Endothelial cell of umbilical vein (primary cell): ENCODE measurements at regions not wholly inside any gene's neighbourhood (a gene's known extent, or its start where the extent isn't known, plus 50 kb on each side); places are given as distances from the start of the nearest gene placed in this dataset.

ENCODE experiments used
- BruUV-seq: library from RNA; stranded (reverse); fragments of 400-500 nt; replicated peaks from 2 replicates; lab custom pipeline; 2021; lab: Mats Ljungman, UMichigan
- CTCF ChIA-PET: fragments of 300-600, 350-600 bp; sonication (Branson Sonifier 250); formaldehyde crosslinking; loops from one replicate; lab custom pipeline; 2021; ENCODE audit warnings: antibody characterized with exemption, inconsistent platforms; lab: Charles Lee
- POLR2A ChIA-PET: fragments of 300-600, 350-600 bp; sonication (Branson Sonifier 250); formaldehyde crosslinking; loops from one replicate; lab custom pipeline; 2021; ENCODE audit warnings: antibody characterized with exemption, inconsistent platforms; lab: Charles Lee
- DNase-seq: peaks from one replicate; pipeline ENCODE4 v3.0.0-alpha.2; 2011; ENCODE audit warnings: low read depth, low spot score
- FAIRE-seq: peaks from 2 replicates; lab custom pipeline; 2011; peaks lifted over from hg19 to GRCh38; lab: Jason Lieb, UNC
- H2AFZ ChIP-seq: 2 replicates; pipeline ENCODE4 v1.6.0; 2012; ENCODE audit warnings: low read depth, low read length, control low read depth, inconsistent platforms
- H3K27ac ChIP-seq: 2 replicates; pipeline ENCODE4 v1.5.1; 2011; ENCODE audit warnings: low read depth, mild to moderate bottlenecking, control low read depth, low read length, moderate library complexity; ENCODE audit not compliant: insufficient read depth
- H3K27me3 ChIP-seq, 2 experiments: 2 replicates each; pipeline versions ENCODE4 v1.6.0 to v1.6.1; 2011; ENCODE audit warnings: low read length in 2 of 2, mixed read lengths in 1 of 2; ENCODE audit not compliant: control insufficient read depth in 2 of 2, insufficient read depth in 2 of 2
- H3K36me3 ChIP-seq, 2 experiments: 2 replicates in 1 of 2; 3 replicates in 1 of 2; pipeline ENCODE4 v1.5.1; 2011; ENCODE audit warnings: low read length in 2 of 2, mild to moderate bottlenecking in 1 of 2, moderate library complexity in 1 of 2; ENCODE audit not compliant: control insufficient read depth in 2 of 2, insufficient read depth in 2 of 2; ENCODE audit errors: extremely low read depth in 1 of 2
- H3K4me1 ChIP-seq: 3 replicates; pipeline ENCODE4 v1.5.1; 2011; ENCODE audit warnings: mild to moderate bottlenecking, low read length; ENCODE audit not compliant: control insufficient read depth, insufficient read depth; ENCODE audit errors: extremely low read depth
- H3K4me2 ChIP-seq: 2 replicates; pipeline ENCODE4 v1.6.1; 2011; ENCODE audit warnings: low read length, control low read depth, mixed read lengths; ENCODE audit not compliant: insufficient read depth
- H3K4me3 ChIP-seq, 3 experiments: fragments of 200-600 bp in 1 of 3; sonication (generic), shearing (Covaris generic) in 1 of 3; replicated peaks in 1 of 3; 2 replicates each; pipeline ENCODE4 v1.5.1; 2011 to 2016; ENCODE audit warnings: control low read depth in 3 of 3, low read length in 3 of 3, mild to moderate bottlenecking in 2 of 3, inconsistent platforms in 1 of 3, low read depth in 1 of 3, moderate library complexity in 1 of 3; ENCODE audit not compliant: insufficient read depth in 1 of 3
- H3K79me2 ChIP-seq: 2 replicates; pipeline ENCODE4 v1.6.0; 2012; ENCODE audit warnings: low read length, inconsistent platforms; ENCODE audit not compliant: control insufficient read depth, insufficient read depth
- H3K9ac ChIP-seq: replicated peaks from 2 replicates; pipeline ENCODE3; 2011; ENCODE audit warnings: low read length, control low read depth; ENCODE audit not compliant: insufficient read depth; ENCODE audit errors: extremely low read depth
- H3K9me1 ChIP-seq: replicated peaks from 3 replicates; pipeline ENCODE4 v1.6.0; 2011; ENCODE audit warnings: mild to moderate bottlenecking, low read length; ENCODE audit not compliant: control insufficient read depth, insufficient read depth; ENCODE audit errors: extremely low read depth
- H3K9me3 ChIP-seq: replicated peaks from 2 replicates; pipeline ENCODE4 v1.5.1; 2012; ENCODE audit warnings: low read length, inconsistent platforms; ENCODE audit not compliant: control insufficient read depth, insufficient read depth
- H4K20me1 ChIP-seq: replicated peaks from 2 replicates; pipeline ENCODE3; 2011; ENCODE audit warnings: mild to moderate bottlenecking, low read length; ENCODE audit not compliant: control insufficient read depth, insufficient read depth; ENCODE audit errors: extremely low read depth
- CTCF ChIP-seq, 2 donors: IDR thresholded peaks; 1 replicate in 1 of 2; 2 replicates in 1 of 2; pipeline ENCODE4 v1.5.1; 2011; ENCODE audit warnings: low read length in 2 of 2, mild to moderate bottlenecking in 2 of 2, moderate library complexity in 2 of 2, control low read depth in 1 of 2, inconsistent platforms in 1 of 2, low read depth in 1 of 2; ENCODE audit not compliant: insufficient read depth in 1 of 2; ENCODE audit errors: extremely low read depth in 1 of 2
- EZH2 ChIP-seq: IDR thresholded peaks from 2 replicates; pipeline ENCODE4 v1.6.1; 2012; ENCODE audit warnings: borderline replicate concordance, low read depth, mild to moderate bottlenecking, moderate library complexity, low read length, inconsistent platforms; ENCODE audit not compliant: severe bottlenecking
- FOS ChIP-seq: IDR thresholded peaks from 2 replicates; pipeline ENCODE4 v1.6.1; 2011; ENCODE audit warnings: mild to moderate bottlenecking, low read length, moderate library complexity, borderline replicate concordance; ENCODE audit not compliant: insufficient read depth
- GATA2 ChIP-seq: IDR thresholded peaks from 2 replicates; pipeline ENCODE4 v1.7.0; 2011; ENCODE audit warnings: low read depth, mild to moderate bottlenecking, moderate library complexity, mixed read lengths, low read length; ENCODE audit not compliant: insufficient read length, insufficient read depth
- JUN ChIP-seq: IDR thresholded peaks from 2 replicates; pipeline ENCODE4 v1.6.1; 2011; ENCODE audit warnings: borderline replicate concordance, low read depth; ENCODE audit not compliant: insufficient read length, insufficient read depth
- MAX ChIP-seq: IDR thresholded peaks from 2 replicates; pipeline ENCODE4 v1.6.1; 2011; ENCODE audit not compliant: insufficient read depth, insufficient read length
- MYC ChIP-seq: IDR thresholded peaks from one replicate; pipeline ENCODE4 v1.6.1; 2011; ENCODE audit warnings: mild to moderate bottlenecking, low read depth, low read length
- POLR2A ChIP-seq: IDR thresholded peaks from 2 replicates; pipeline ENCODE4 v1.6.1; 2012; ENCODE audit warnings: low read depth, mild to moderate bottlenecking, control low read depth, low read length
- POLR2AphosphoS5 ChIP-seq: IDR thresholded peaks from 2 replicates; pipeline ENCODE4 v1.6.1; 2012; ENCODE audit warnings: low read depth, mild to moderate bottlenecking, control low read depth, low read length, moderate library complexity; ENCODE audit not compliant: insufficient read depth
- dilution Hi-C: fragments of 300-500 bp; cut with MboI; formaldehyde crosslinking; loops from one replicate; pipeline ENCODE4 v1.15.0; 2019; ENCODE audit warnings: low sequenced_read_pairs; ENCODE audit not compliant: extremely low pct_ligation_motif_present
- intact Hi-C: fragments of 100-400 bp; cut with micrococcal nuclease; formaldehyde crosslinking; loops from one replicate; pipeline ENCODE4 v1.10.0; 2022

- H3K9me1 ChIP-seq = no peaks in the 10 kb centered on the region
- intact Hi-C loops (no loop called here), dilution Hi-C loops (no loop called here)
- DNase-seq (no peak), FAIRE-seq (no peak)
- H4K20me1 ChIP-seq = no peaks in the 10 kb centered on the region
- TF ChIP-seq GATA2 (no peak), MYC (no peak), MAX (no peak), FOS (no peak), EZH2 (no peak), CTCF (IDR thresholded peaks at IDR 0.05; ENCODE audit: extremely low read depth in 1 of 2, insufficient read depth in 1 of 2, low read depth in 1 of 2, low read length in 2 of 2) (no peak), JUN (no peak), POLR2AphosphoS5 (no peak), POLR2A (no peak)
- ChIA-PET POLR2A (no interaction called here), CTCF (no interaction called here)
- no peaks in the 10 kb centered on the region for H3K4me1 ChIP-seq
- H3K9me3 ChIP-seq = no peaks in the 10 kb centered on the region
- H2AFZ ChIP-seq = no peak overlapping the region
- H3K36me3 ChIP-seq = no peaks in the 10 kb centered on the region
- no peak overlapping the region for H3K4me2 ChIP-seq
- no peak overlapping the region for H3K4me3 ChIP-seq
- BruUV-seq = no TSS peak
- no peak overlapping the region for H3K27ac ChIP-seq
- no peaks in the 10 kb centered on the region for H3K27me3 ChIP-seq
- H3K79me2 ChIP-seq = no peaks in the 10 kb centered on the region
- no peak overlapping the region for H3K9ac ChIP-seq
Observed at GRCh38 chr2:145860083-145860482, 1340.2 kb upstream of the ZEB2 start.
